HEK293T (cell line): ENCODE measurements at regions not wholly inside any gene's neighbourhood (a gene's known extent, or its start where the extent isn't known, plus 50 kb on each side); places are given as distances from the start of the nearest gene placed in this dataset.

Experiments
- BHLHE40 ChIP-seq: fragments of 450-650 bp; IDR thresholded peaks from 2 replicates; pipeline ENCODE4 v1.6.1; 2016; ENCODE audit warnings: mild to moderate bottlenecking, moderate library complexity, borderline replicate concordance
- FOXA1 ChIP-seq: fragments of 450-650 bp; IDR thresholded peaks from 2 replicates; pipeline ENCODE4 v1.6.1; 2016; ENCODE audit warnings: mild to moderate bottlenecking
- FOXK2 ChIP-seq: fragments of 450-650 bp; IDR thresholded peaks from 2 replicates; pipeline ENCODE4 v1.6.1; 2016; ENCODE audit warnings: mild to moderate bottlenecking
- FOXM1 ChIP-seq: fragments of 450-650 bp; IDR thresholded peaks from 2 replicates; pipeline ENCODE4 v1.6.1; 2017; ENCODE audit warnings: mild to moderate bottlenecking, borderline replicate concordance
- L3MBTL2 ChIP-seq: fragments of 450-650 bp; conservative IDR thresholded peaks from 2 replicates; pipeline ENCODE4 v1.6.1; 2016; ENCODE audit warnings: mild to moderate bottlenecking
- SP1 ChIP-seq: fragments of 450-650 bp; IDR thresholded peaks from 2 replicates; pipeline ENCODE4 v1.6.1; 2017
- ZNF384 ChIP-seq: fragments of 450-650 bp; IDR thresholded peaks from 2 replicates; pipeline ENCODE4 v1.6.1; 2016

- TF ChIP-seq SP1 (no peak), FOXM1 (no peak), ZNF384 (no peak), FOXK2 (no peak), FOXA1 (no peak), BHLHE40 (no peak), L3MBTL2 (no peak)
Observed at GRCh38 chr2:105600602-105600948, 144.1 kb upstream of the NCK2 start.
